ENCODE measurements at regions not wholly inside any gene's neighbourhood (a gene's known extent, or its start where the extent isn't known, plus 50 kb on each side); places are given as distances from the start of the nearest gene placed in this dataset.

GRCh38 chr7:41059796-41060195 is 643.1 kb downstream of the INHBA start:
- TF ChIP-seq REST (IDR thresholded peaks at IDR 0.05) (no peak), HNF4A (conservative IDR thresholded peaks at IDR 0.05) (no peak), FOXA1 (IDR thresholded peaks at IDR 0.05) (no peak), FOXA2 (IDR thresholded peaks at IDR 0.05) (no peak), CTCF (IDR thresholded peaks at IDR 0.05; ENCODE audit: low read depth, low read length, missing input control) (no peak), ATF3 (IDR thresholded peaks at IDR 0.05) (no peak), TAF1 (conservative IDR thresholded peaks at IDR 0.05) (no peak), SP1 (IDR thresholded peaks at IDR 0.05) (no peak), ZBTB33 (IDR thresholded peaks at IDR 0.05) (no peak), MAX (IDR thresholded peaks at IDR 0.05) (no peak), JUND (IDR thresholded peaks at IDR 0.05) (no peak), RXRA (IDR thresholded peaks at IDR 0.05) (no peak), NR2F2 (IDR thresholded peaks at IDR 0.05) (no peak), GABPA (IDR thresholded peaks at IDR 0.05 in 1 of 2, conservative IDR thresholded peaks at IDR 0.05 in 1 of 2) (no peak), EGR1 (IDR thresholded peaks at IDR 0.05; ENCODE audit: low read depth in 2 of 2) (no peak)
- 63% methylated on average over 4 of the region's 4 CpGs for WGBS
- no peak for DNase-seq (ENCODE audit: low spot score)

More at GRCh38 chr7:41059796-41060195, 643.1 kb downstream of the INHBA start:
- Histone ChIP-seq H3K27me3 (ENCODE audit: control insufficient read depth in 4 of 4, insufficient read depth in 4 of 4, low read length in 3 of 4) (no peaks in the 10 kb centered on the region), H3K9ac (ENCODE audit: low read depth in 1 of 2, low read length in 2 of 2) (no peak overlapping the region), H3K36me3 (ENCODE audit: control insufficient read depth in 4 of 4, insufficient read depth in 3 of 4, low read depth in 1 of 4, low read length in 3 of 4) (no peaks in the 10 kb centered on the region), H3K4me3 (ENCODE audit: low read depth in 1 of 3, low read length in 3 of 3) (no peak overlapping the region), H3K4me1 (ENCODE audit: control insufficient read depth in 4 of 4, insufficient read depth in 4 of 4, low read length in 3 of 4) (peaks cover 1 to 9% (median 5%) of the 10 kb centered on the region in 4 donors), H3K9me3 (ENCODE audit: control insufficient read depth in 4 of 4, low read length in 3 of 4) (no peaks in the 10 kb centered on the region), H3K27ac (ENCODE audit: low read depth in 1 of 2, low read length in 2 of 2) (no peak overlapping the region)

Data from liver (tissue), 8 donors.